Neural cell (in vitro differentiated cells): ENCODE measurements at regions not wholly inside any gene's neighbourhood (a gene's known extent, or its start where the extent isn't known, plus 50 kb on each side); places are given as distances from the start of the nearest gene placed in this dataset.

Source experiments
- H2AFZ ChIP-seq: fragments of 200-600, 300-800 bp; sonication (generic), shearing (Covaris generic); 2 replicates; pipeline ENCODE4 v1.6.0; 2014; ENCODE audit warnings: low read depth, mild to moderate bottlenecking, antibody characterized with exemption, low read length, moderate library complexity
- H3F3A ChIP-seq: fragments of 200-600 bp; shearing (Covaris generic); 2 replicates; pipeline ENCODE4 v1.6.1; 2016; ENCODE audit warnings: mild to moderate bottlenecking, moderate library complexity, mixed read lengths, antibody characterized with exemption, low read length; ENCODE audit not compliant: insufficient read depth, poor library complexity, severe bottlenecking
- H3K27ac ChIP-seq: fragments of 200-600, 300-800 bp; sonication (generic), shearing (Covaris generic); 2 replicates; pipeline ENCODE4 v1.5.1; 2014; ENCODE audit warnings: mild to moderate bottlenecking, low read length, moderate library complexity
- H3K27me3 ChIP-seq: fragments of 300-800, 200-600 bp; sonication (generic), shearing (Covaris generic); 2 replicates; pipeline ENCODE4 v1.6.0; 2014; ENCODE audit warnings: mild to moderate bottlenecking, low read depth, low read length, moderate library complexity; ENCODE audit not compliant: insufficient read depth
- H3K36me3 ChIP-seq: fragments of 300-800, 200-600 bp; sonication (generic), shearing (Covaris generic); 2 replicates; pipeline ENCODE4 v1.5.1; 2014; ENCODE audit warnings: mild to moderate bottlenecking, antibody characterized with exemption, low read length, moderate library complexity; ENCODE audit not compliant: insufficient read depth
- H3K4me2 ChIP-seq: fragments of 300-800, 200-600 bp; sonication (generic), shearing (Covaris generic); 2 replicates; pipeline ENCODE4 v1.6.0; 2014; ENCODE audit warnings: mild to moderate bottlenecking, low read length
- H3K4me3 ChIP-seq: fragments of 300-800, 200-600 bp; sonication (generic), shearing (Covaris generic); 2 replicates; pipeline ENCODE4 v1.5.1; 2014; ENCODE audit warnings: mild to moderate bottlenecking, low read length, moderate library complexity
- H3K79me2 ChIP-seq: fragments of 200-600 bp; shearing (Covaris generic); replicated peaks from 2 replicates; pipeline ENCODE4 v1.6.0; 2014; ENCODE audit warnings: mild to moderate bottlenecking, low read length, moderate library complexity; ENCODE audit not compliant: insufficient read depth
- H3K9ac ChIP-seq: fragments of 300-800, 200-600 bp; sonication (generic), shearing (Covaris generic); 2 replicates; pipeline ENCODE4 v1.6.1; 2016; ENCODE audit warnings: mild to moderate bottlenecking, low read length, mixed read lengths
- H3K9me2 ChIP-seq: fragments of 200-600 bp; shearing (Covaris generic); 2 replicates; pipeline ENCODE4 v1.6.1; 2016; ENCODE audit warnings: mild to moderate bottlenecking, low read length, mixed read lengths; ENCODE audit not compliant: insufficient read depth
- H3K9me3 ChIP-seq: fragments of 200-600, 300-800 bp; sonication (generic), shearing (Covaris generic); 2 replicates; pipeline ENCODE4 v1.6.1; 2016; ENCODE audit warnings: mild to moderate bottlenecking, mixed run types, low read length, moderate library complexity, mixed read lengths
- H4K20me1 ChIP-seq: fragments of 200-600 bp; shearing (Covaris generic); 2 replicates; pipeline ENCODE4 v1.6.1; 2016; ENCODE audit warnings: mild to moderate bottlenecking, mixed run types; ENCODE audit not compliant: insufficient read depth
- CTCF ChIP-seq: fragments of 450-650 bp; IDR thresholded peaks from 2 replicates; pipeline ENCODE4 v1.5.1; 2014; ENCODE audit warnings: antibody characterized with exemption, mild to moderate bottlenecking, moderate library complexity; ENCODE audit not compliant: poor library complexity, severe bottlenecking
- EP300 ChIP-seq: fragments of 450-650 bp; conservative IDR thresholded peaks from 2 replicates; pipeline ENCODE4 v1.6.1; 2014; ENCODE audit warnings: antibody characterized with exemption, mild to moderate bottlenecking, moderate library complexity; ENCODE audit not compliant: poor library complexity, severe bottlenecking
- EZH2 ChIP-seq: fragments of 200-600, 300-800 bp; shearing (Covaris generic), sonication (generic); IDR thresholded peaks from 2 replicates; pipeline ENCODE4 v1.6.1; 2014; ENCODE audit warnings: antibody characterized with exemption, low read length, borderline replicate concordance, mild to moderate bottlenecking; ENCODE audit not compliant: insufficient read depth, poor library complexity, severe bottlenecking
- MXI1 ChIP-seq: fragments of 450-650 bp; conservative IDR thresholded peaks from 2 replicates; pipeline ENCODE4 v1.6.1; 2014; ENCODE audit warnings: antibody characterized with exemption, mild to moderate bottlenecking; ENCODE audit not compliant: poor library complexity, severe bottlenecking
- POLR2AphosphoS5 ChIP-seq: IDR thresholded peaks from 2 replicates; pipeline ENCODE4 v1.6.1; 2012
- RAD21 ChIP-seq: fragments of 450-650 bp; conservative IDR thresholded peaks from 2 replicates; pipeline ENCODE4 v1.6.1; 2014; ENCODE audit warnings: antibody characterized with exemption, mild to moderate bottlenecking, moderate library complexity
- REST ChIP-seq: IDR thresholded peaks from 2 replicates; pipeline ENCODE4 v1.6.1; 2012; ENCODE audit warnings: borderline replicate concordance
- SMC3 ChIP-seq: fragments of 450-650 bp; conservative IDR thresholded peaks from 2 replicates; pipeline ENCODE4 v1.6.1; 2014; ENCODE audit warnings: antibody characterized with exemption, mild to moderate bottlenecking, moderate library complexity; ENCODE audit not compliant: poor library complexity
- TAF1 ChIP-seq: IDR thresholded peaks from 2 replicates; pipeline ENCODE4 v1.6.1; 2012; ENCODE audit warnings: low read depth

GRCh38 chr4:124768596-124769365 is 56.2 kb upstream of the ANKRD50 start:
- H3K27ac ChIP-seq, result no peak overlapping the region
- H3K36me3 ChIP-seq, result no peaks in the 10 kb centered on the region
- H4K20me1 ChIP-seq, result no peaks in the 10 kb centered on the region
- H3K9ac ChIP-seq, result no peak overlapping the region
- no peaks in the 10 kb centered on the region for H3F3A ChIP-seq
- H3K9me2 ChIP-seq, result no peaks in the 10 kb centered on the region
- H3K79me2 ChIP-seq, result no peaks in the 10 kb centered on the region
- TF ChIP-seq POLR2AphosphoS5, result no peak
- no peak for TF ChIP-seq RAD21
- TF ChIP-seq MXI1, result no peak
- no peak for TF ChIP-seq EP300
- no peak for TF ChIP-seq CTCF
- TF ChIP-seq SMC3, result no peak
- no peak for TF ChIP-seq EZH2
- TF ChIP-seq REST, result no peak
- no peak for TF ChIP-seq TAF1
- H3K4me3 ChIP-seq, result no peak overlapping the region
- no peaks in the 10 kb centered on the region for H3K27me3 ChIP-seq
- no peak overlapping the region for H2AFZ ChIP-seq
- no peak overlapping the region for H3K4me2 ChIP-seq
- no peaks in the 10 kb centered on the region for H3K9me3 ChIP-seq

GRCh38 chr4:124762956-124763355 is 50.4 kb upstream of the ANKRD50 start:
- Histone ChIP-seq H3K9ac (no peak overlapping the region), H3K4me2 (no peak overlapping the region), H3K79me2 (no peaks in the 10 kb centered on the region), H2AFZ (no peak overlapping the region), H4K20me1 (no peaks in the 10 kb centered on the region), H3K36me3 (no peaks in the 10 kb centered on the region), H3K9me3 (no peaks in the 10 kb centered on the region), H3K4me3 (no peak overlapping the region), H3F3A (no peaks in the 10 kb centered on the region), H3K9me2 (no peaks in the 10 kb centered on the region), H3K27me3 (no peaks in the 10 kb centered on the region), H3K27ac (no peak overlapping the region)
- TF ChIP-seq POLR2AphosphoS5 (no peak), EZH2 (no peak), RAD21 (no peak), TAF1 (no peak), MXI1 (no peak), SMC3 (no peak), EP300 (no peak), REST (no peak), CTCF (no peak)
